ENCODE measurements at regions not wholly inside any gene's neighbourhood (a gene's known extent, or its start where the extent isn't known, plus 50 kb on each side); places are given as distances from the start of the nearest gene placed in this dataset.

DNA sequence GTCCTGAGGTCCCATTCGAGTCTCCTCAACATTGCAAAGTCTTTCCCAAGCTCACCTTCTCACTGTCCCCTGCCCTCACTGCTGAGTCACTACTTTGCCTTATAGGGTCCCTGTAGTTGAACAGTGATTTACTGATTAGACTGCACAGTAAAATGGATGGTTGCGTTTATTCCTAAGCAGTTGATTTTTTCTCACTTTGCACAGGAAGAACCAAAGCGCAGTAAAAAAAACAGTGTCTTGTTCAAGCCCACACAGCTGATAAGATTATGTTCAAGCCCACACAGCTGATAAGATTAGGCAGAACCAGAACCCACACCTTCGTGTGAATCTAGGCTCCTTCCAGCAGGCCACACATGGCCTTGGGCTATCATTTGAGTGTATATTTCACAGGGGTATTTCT, 215.3 kb upstream of the COPS8 start:
- TF ChIP-seq, protein P1, sequence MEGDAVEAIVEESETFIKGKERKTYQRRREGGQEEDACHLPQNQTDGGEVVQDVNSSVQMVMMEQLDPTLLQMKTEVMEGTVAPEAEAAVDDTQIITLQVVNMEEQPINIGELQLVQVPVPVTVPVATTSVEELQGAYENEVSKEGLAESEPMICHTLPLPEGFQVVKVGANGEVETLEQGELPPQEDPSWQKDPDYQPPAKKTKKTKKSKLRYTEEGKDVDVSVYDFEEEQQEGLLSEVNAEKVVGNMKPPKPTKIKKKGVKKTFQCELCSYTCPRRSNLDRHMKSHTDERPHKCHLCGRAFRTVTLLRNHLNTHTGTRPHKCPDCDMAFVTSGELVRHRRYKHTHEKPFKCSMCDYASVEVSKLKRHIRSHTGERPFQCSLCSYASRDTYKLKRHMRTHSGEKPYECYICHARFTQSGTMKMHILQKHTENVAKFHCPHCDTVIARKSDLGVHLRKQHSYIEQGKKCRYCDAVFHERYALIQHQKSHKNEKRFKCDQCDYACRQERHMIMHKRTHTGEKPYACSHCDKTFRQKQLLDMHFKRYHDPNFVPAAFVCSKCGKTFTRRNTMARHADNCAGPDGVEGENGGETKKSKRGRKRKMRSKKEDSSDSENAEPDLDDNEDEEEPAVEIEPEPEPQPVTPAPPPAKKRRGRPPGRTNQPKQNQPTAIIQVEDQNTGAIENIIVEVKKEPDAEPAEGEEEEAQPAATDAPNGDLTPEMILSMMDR (IDR thresholded peaks at IDR 0.05): no peak
- TF ChIP-seq POLR2AphosphoS5 (IDR thresholded peaks at IDR 0.05; ENCODE audit: low read depth, low read length) (no peak), TCF12 (IDR thresholded peaks at IDR 0.05) (no peak), GABPA (IDR thresholded peaks at IDR 0.05; ENCODE audit: low read depth) (no peak), RFX5 (IDR thresholded peaks at IDR 0.05; ENCODE audit: low read length) (no peak), FOXJ3 (CRISPR knock-in tag; IDR thresholded peaks at IDR 0.05) (no peak), FOSL2 (IDR thresholded peaks at IDR 0.05; ENCODE audit: borderline replicate concordance, low read depth) (no peak), EP300 (IDR thresholded peaks at IDR 0.05; ENCODE audit: borderline replicate concordance in 1 of 2, low read depth in 1 of 2, low read length in 1 of 2) (no peak), FOXM1 (IDR thresholded peaks at IDR 0.05; ENCODE audit: low read depth) (no peak), CHD2 (IDR thresholded peaks at IDR 0.05; ENCODE audit: low read length, partially characterized antibody) (no peak), SMC3 (IDR thresholded peaks at IDR 0.05; ENCODE audit: low read depth, low read length) (no peak), NRF1 (IDR thresholded peaks at IDR 0.05; ENCODE audit: low read depth, low read length) (no peak), SIN3A (IDR thresholded peaks at IDR 0.05; ENCODE audit: borderline replicate concordance, low read depth, low read length) (no peak)
- TF ChIP-seq, protein P2, sequence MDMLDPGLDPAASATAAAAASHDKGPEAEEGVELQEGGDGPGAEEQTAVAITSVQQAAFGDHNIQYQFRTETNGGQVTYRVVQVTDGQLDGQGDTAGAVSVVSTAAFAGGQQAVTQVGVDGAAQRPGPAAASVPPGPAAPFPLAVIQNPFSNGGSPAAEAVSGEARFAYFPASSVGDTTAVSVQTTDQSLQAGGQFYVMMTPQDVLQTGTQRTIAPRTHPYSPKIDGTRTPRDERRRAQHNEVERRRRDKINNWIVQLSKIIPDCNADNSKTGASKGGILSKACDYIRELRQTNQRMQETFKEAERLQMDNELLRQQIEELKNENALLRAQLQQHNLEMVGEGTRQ (IDR thresholded peaks at IDR 0.05; ENCODE audit: borderline replicate concordance, low read depth, low read length): no peak
